ENCODE measurements at regions not wholly inside any gene's neighbourhood (a gene's known extent, or its start where the extent isn't known, plus 50 kb on each side); places are given as distances from the start of the nearest gene placed in this dataset.

- no peak for TF ChIP-seq POLR2A (IDR thresholded peaks at IDR 0.05; ENCODE audit: low read length)
- TF ChIP-seq GATA1 (IDR thresholded peaks at IDR 0.05; ENCODE audit: low read depth, low read length), result no peak
These were observed 68.2 kb downstream of the IRX5 start for GRCh38 chr16:54998834-54999233.

All from erythroblast (primary cell).